ENCODE measurements at regions not wholly inside any gene's neighbourhood (a gene's known extent, or its start where the extent isn't known, plus 50 kb on each side); places are given as distances from the start of the nearest gene placed in this dataset.

- TF ChIP-seq POLR2AphosphoS5 (IDR thresholded peaks at IDR 0.05) (no peak), CTCF (IDR thresholded peaks at IDR 0.05) (peak in 3 of 4 experiments; percentile 24 to 54 (median 34)), POLR2A (IDR thresholded peaks at IDR 0.05) (no peak)
These were observed 460.3 kb upstream of the KLHL1 start for GRCh38 chr13:70568571-70568970.

Data from sigmoid colon (tissue), 4 donors.